Calu3 (cell line): ENCODE measurements at regions not wholly inside any gene's neighbourhood (a gene's known extent, or its start where the extent isn't known, plus 50 kb on each side); places are given as distances from the start of the nearest gene placed in this dataset.

ENCODE experiments used
- BruUV-seq: library from RNA; stranded (reverse); fragments of 400-500 nt; replicated peaks from 2 replicates; lab custom pipeline; 2021; lab: Mats Ljungman, UMichigan
- CTCF ChIA-PET: fragments of 300-600 bp; sonication (Branson Sonifier 250); formaldehyde crosslinking; loops from one replicate; lab custom pipeline; 2022; ENCODE audit warnings: antibody characterized with exemption; lab: Charles Lee
- DNase-seq: peaks from one replicate; pipeline ENCODE4 v3.0.0; 2022
- H3K27ac Mint-ChIP-seq: one replicate; pipeline ENCODE4 v1.8.0; 2022; ENCODE audit warnings: mixed read lengths; ENCODE audit not compliant: unreplicated experiment
- H3K27me3 Mint-ChIP-seq: one replicate; pipeline ENCODE4 v1.8.0; 2022; ENCODE audit warnings: mixed read lengths; ENCODE audit not compliant: unreplicated experiment
- H3K36me3 Mint-ChIP-seq: one replicate; pipeline ENCODE4 v1.8.0; 2022; ENCODE audit warnings: mild to moderate bottlenecking, moderate library complexity, mixed read lengths; ENCODE audit not compliant: insufficient read depth, unreplicated experiment
- H3K4me1 Mint-ChIP-seq: one replicate; pipeline ENCODE4 v1.8.0; 2022; ENCODE audit warnings: mild to moderate bottlenecking, low read depth, mixed read lengths; ENCODE audit not compliant: unreplicated experiment
- H3K4me3 Mint-ChIP-seq: one replicate; pipeline ENCODE4 v1.8.0; 2022; ENCODE audit warnings: mild to moderate bottlenecking, low read depth, moderate library complexity, mixed read lengths; ENCODE audit not compliant: unreplicated experiment
- H3K9me3 Mint-ChIP-seq: one replicate; pipeline ENCODE4 v1.8.0; 2022; ENCODE audit warnings: low read depth, mixed read lengths; ENCODE audit not compliant: unreplicated experiment
- CTCF ChIP-seq: fragments of 200-600 bp; IDR thresholded peaks from one replicate; pipeline ENCODE4 v1.8.0; 2022; ENCODE audit warnings: antibody characterized with exemption; ENCODE audit not compliant: unreplicated experiment
- intact Hi-C: fragments of 100-400 bp; cut with micrococcal nuclease; formaldehyde crosslinking; loops from one replicate; pipeline ENCODE4 v1.10.0; 2022; ENCODE audit not compliant: unreplicated experiment

- Mint-ChIP-seq H3K4me3 (no peak overlapping the region), H3K9me3 (no peaks in the 10 kb centered on the region), H3K36me3 (no peaks in the 10 kb centered on the region), H3K27me3 (peaks cover 20% of the 10 kb centered on the region), H3K27ac (no peak overlapping the region), H3K4me1 (peaks cover 9% of the 10 kb centered on the region)
- DNase-seq, result peak; percentile 45
- intact Hi-C loops, result no loop called here
- no TSS peak for BruUV-seq
- CTCF ChIA-PET, result no interaction called here
- TF ChIP-seq CTCF, result no peak
Measured at GRCh38 chr10:23826421-23826820, 382.5 kb upstream of the KIAA1217 start.

- H3K27me3 Mint-ChIP-seq, result peaks cover 20% of the 10 kb centered on the region
- H3K27ac Mint-ChIP-seq, result no peak overlapping the region
- TF ChIP-seq CTCF, result no peak
- CTCF ChIA-PET, result no interaction called here
- no peaks in the 10 kb centered on the region for H3K36me3 Mint-ChIP-seq
- H3K9me3 Mint-ChIP-seq, result no peaks in the 10 kb centered on the region
- peaks cover 20% of the 10 kb centered on the region for H3K4me1 Mint-ChIP-seq
- intact Hi-C loops, result no loop called here
- no TSS peak for BruUV-seq
- no peak for DNase-seq
- H3K4me3 Mint-ChIP-seq, result no peak overlapping the region
Measured at GRCh38 chr10:23829556-23829955, 379.4 kb upstream of the KIAA1217 start.

GRCh38 chr10:23834091-23834490 lies 374.8 kb upstream of the KIAA1217 start:
- intact Hi-C loops, result no loop called here
- Mint-ChIP-seq H3K27me3 (no peaks in the 10 kb centered on the region), H3K36me3 (no peaks in the 10 kb centered on the region), H3K9me3 (no peaks in the 10 kb centered on the region), H3K4me3 (no peak overlapping the region), H3K27ac (peak overlapping the region; percentile 6), H3K4me1 (peaks cover 28% of the 10 kb centered on the region)
- TF ChIP-seq CTCF, result no peak
- DNase-seq, result peak; percentile 26
- no TSS peak for BruUV-seq
- CTCF ChIA-PET, result interaction anchor here (0.6 kb wide), 1 partner anchor 161 kb away, joined by 4 read pairs; no protein-coding TSS in a partner anchor

- intact Hi-C loops, result no loop called here
- peaks cover 5% of the 10 kb centered on the region for H3K9me3 Mint-ChIP-seq
- no peak overlapping the region for H3K27ac Mint-ChIP-seq
- H3K36me3 Mint-ChIP-seq, result no peaks in the 10 kb centered on the region
- peaks cover 15% of the 10 kb centered on the region for H3K27me3 Mint-ChIP-seq
- no peak overlapping the region for H3K4me3 Mint-ChIP-seq
- no peak for DNase-seq
- H3K4me1 Mint-ChIP-seq, result no peaks in the 10 kb centered on the region
- CTCF ChIA-PET, result no interaction called here
- TF ChIP-seq CTCF, result no peak
- BruUV-seq, result no TSS peak
Measured at GRCh38 chr10:23850631-23851030, 358.3 kb upstream of the KIAA1217 start.
